Mesenchymal stem cell (in vitro differentiated cells and primary cell): ENCODE measurements at regions not wholly inside any gene's neighbourhood (a gene's known extent, or its start where the extent isn't known, plus 50 kb on each side); places are given as distances from the start of the nearest gene placed in this dataset.

Experiments used
- DNase-seq: peaks from one replicate; pipeline ENCODE4 v3.0.0-alpha.2; 2013
- H2AFZ ChIP-seq: one replicate; pipeline ENCODE4 v1.6.1; 2013; ENCODE audit warnings: low read depth, mild to moderate bottlenecking, control low read depth, inconsistent platforms, low read length, moderate library complexity
- H2AK5ac ChIP-seq: 2 replicates; pipeline ENCODE4 v1.6.1; 2013; ENCODE audit warnings: low read length, moderate library complexity, mild to moderate bottlenecking, inconsistent platforms; ENCODE audit not compliant: severe bottlenecking
- H2BK120ac ChIP-seq: one replicate; pipeline ENCODE4 v1.6.1; 2013; ENCODE audit warnings: low read depth, mild to moderate bottlenecking, inconsistent platforms, low read length, moderate library complexity
- H2BK12ac ChIP-seq, 2 experiments: one replicate each; pipeline ENCODE4 v1.6.1; 2013; ENCODE audit warnings: inconsistent platforms in 2 of 2, low read length in 2 of 2, mild to moderate bottlenecking in 2 of 2, moderate library complexity in 2 of 2, control low read depth in 1 of 2
- H2BK15ac ChIP-seq: one replicate; pipeline ENCODE4 v1.6.1; 2013; ENCODE audit warnings: mild to moderate bottlenecking, low read depth, inconsistent platforms; ENCODE audit not compliant: poor library complexity, severe bottlenecking
- H2BK5ac ChIP-seq: 2 replicates; pipeline ENCODE4 v1.6.1; 2013; ENCODE audit warnings: low read depth, mild to moderate bottlenecking, low read length, control low read depth, inconsistent platforms; ENCODE audit not compliant: poor library complexity, severe bottlenecking
- H3K14ac ChIP-seq, 2 experiments: one replicate each; pipeline ENCODE4 v1.6.1; 2013; ENCODE audit warnings: inconsistent platforms in 2 of 2, low read length in 2 of 2, control low read depth in 1 of 2, mild to moderate bottlenecking in 1 of 2, moderate library complexity in 1 of 2
- H3K18ac ChIP-seq, 2 experiments: one replicate each; pipeline ENCODE4 v1.6.1; 2013; ENCODE audit warnings: inconsistent platforms in 2 of 2, low read length in 2 of 2, control low read depth in 1 of 2, low read depth in 1 of 2, mild to moderate bottlenecking in 1 of 2
- H3K23ac ChIP-seq, 2 experiments: one replicate each; pipeline ENCODE4 v1.6.1; 2013; ENCODE audit warnings: inconsistent platforms in 2 of 2, low read length in 2 of 2, mild to moderate bottlenecking in 2 of 2, moderate library complexity in 2 of 2, control low read depth in 1 of 2
- H3K27ac ChIP-seq: 2 replicates; pipeline ENCODE4 v1.5.1; 2013; ENCODE audit warnings: mild to moderate bottlenecking, moderate library complexity, low read length, control low read depth, inconsistent platforms; ENCODE audit not compliant: poor library complexity, severe bottlenecking
- H3K27me3 ChIP-seq, 2 experiments: 2 replicates each; pipeline versions ENCODE4 v1.6.1 to v1.7.0; 2013; ENCODE audit warnings: low read length in 2 of 2, mild to moderate bottlenecking in 2 of 2, moderate library complexity in 2 of 2, control low read depth in 1 of 2, inconsistent platforms in 1 of 2; ENCODE audit not compliant: control insufficient read depth in 1 of 2, insufficient read depth in 1 of 2
- H3K36me3 ChIP-seq, 2 experiments: 2 replicates each; pipeline versions ENCODE4 v1.6.1 to v1.7.0; 2013; ENCODE audit warnings: low read length in 2 of 2, control low read depth in 1 of 2, inconsistent platforms in 1 of 2, low read depth in 1 of 2, mild to moderate bottlenecking in 1 of 2; ENCODE audit not compliant: insufficient read depth in 2 of 2, control insufficient read depth in 1 of 2
- H3K4ac ChIP-seq, 2 experiments: one replicate each; pipeline ENCODE4 v1.6.1; 2013; ENCODE audit warnings: inconsistent platforms in 2 of 2, low read length in 2 of 2, mild to moderate bottlenecking in 2 of 2, moderate library complexity in 2 of 2, control low read depth in 1 of 2, low read depth in 1 of 2
- H3K4me1 ChIP-seq: 2 replicates; pipeline ENCODE4 v1.6.1; 2013; ENCODE audit warnings: low read depth, low read length, control low read depth; ENCODE audit not compliant: control insufficient read depth, insufficient read depth
- H3K4me2 ChIP-seq: 2 replicates; pipeline ENCODE4 v1.6.1; 2013; ENCODE audit warnings: low read length, mild to moderate bottlenecking, inconsistent platforms; ENCODE audit not compliant: poor library complexity, severe bottlenecking
- H3K4me3 ChIP-seq, 2 experiments: 2 replicates each; pipeline versions ENCODE4 v1.5.1 to v1.7.0; 2013; ENCODE audit warnings: low read length in 2 of 2, mild to moderate bottlenecking in 2 of 2, control low read depth in 1 of 2, low read depth in 1 of 2; ENCODE audit not compliant: insufficient read depth in 1 of 2
- H3K79me1 ChIP-seq: replicated peaks from 2 replicates; pipeline ENCODE4 v1.6.1; 2013; ENCODE audit warnings: mild to moderate bottlenecking, control low read depth, low read length, inconsistent platforms; ENCODE audit not compliant: poor library complexity, severe bottlenecking
- H3K9ac ChIP-seq: 2 replicates; pipeline ENCODE4 v1.7.0; 2013; ENCODE audit warnings: mild to moderate bottlenecking, low read length, moderate library complexity
- H3K9me3 ChIP-seq: 2 replicates; pipeline ENCODE4 v1.7.0; 2013; ENCODE audit warnings: mild to moderate bottlenecking, low read length; ENCODE audit not compliant: control insufficient read depth
- H4K8ac ChIP-seq: one replicate; pipeline ENCODE4 v1.6.1; 2013; ENCODE audit warnings: inconsistent platforms, mild to moderate bottlenecking, low read length, moderate library complexity
- H4K91ac ChIP-seq: one replicate; pipeline ENCODE4 v1.6.1; 2013; ENCODE audit warnings: mild to moderate bottlenecking, low read length, inconsistent platforms
- WGBS: methylation state at CpG from one replicate; pipeline ENCODE4 v1.1.7; 2013; ENCODE audit warnings: mixed read lengths; 5-methylcytosine and 5-hydroxymethylcytosine counted together

GRCh38 chr5:118778941-118779340 lies 209.4 kb downstream of the DTWD2 start:
- Histone ChIP-seq H3K4me1 (peaks cover 7% of the 10 kb centered on the region), H3K4me2 (no peak overlapping the region), H2AK5ac (no peak overlapping the region), H3K36me3 (no peaks in the 10 kb centered on the region), H3K27me3 (no peaks in the 10 kb centered on the region), H2BK5ac (no peak overlapping the region), H4K8ac (no peak overlapping the region), H3K14ac (no peak overlapping the region), H3K4ac (no peak overlapping the region), H2AFZ (no peak overlapping the region), H3K4me3 (no peak overlapping the region), H2BK12ac (no peak overlapping the region), H3K79me1 (no peaks in the 10 kb centered on the region), H3K9me3 (no peaks in the 10 kb centered on the region), H4K91ac (no peak overlapping the region), H3K23ac (no peak overlapping the region), H2BK120ac (no peak overlapping the region), H2BK15ac (no peak overlapping the region), H3K9ac (no peak overlapping the region), H3K27ac (peak overlapping the region; percentile 70), H3K18ac (no peak overlapping the region)
- WGBS: 41% methylated on average over 3 of the region's 4 CpGs
- DNase-seq: peak; percentile 24

GRCh38 chr5:118777189-118777736 lies 211.1 kb downstream of the DTWD2 start:
- Histone ChIP-seq H3K9ac (no peak overlapping the region), H3K9me3 (peaks cover 2% of the 10 kb centered on the region), H3K14ac (no peak overlapping the region), H3K36me3 (no peaks in the 10 kb centered on the region), H3K23ac (no peak overlapping the region), H4K8ac (no peak overlapping the region), H2BK120ac (no peak overlapping the region), H3K79me1 (no peaks in the 10 kb centered on the region), H3K4me3 (no peak overlapping the region), H2AK5ac (no peak overlapping the region), H3K27me3 (no peaks in the 10 kb centered on the region), H2BK5ac (no peak overlapping the region), H3K18ac (no peak overlapping the region), H3K4me1 (peaks cover 7% of the 10 kb centered on the region), H3K4ac (no peak overlapping the region), H2BK15ac (no peak overlapping the region), H3K27ac (peak overlapping the region; percentile 42), H2BK12ac (no peak overlapping the region), H4K91ac (no peak overlapping the region), H2AFZ (no peak overlapping the region), H3K4me2 (no peak overlapping the region)
- DNase-seq: no peak
- 91% methylated on average over 3 of the region's 3 CpGs for WGBS

- H3K4me3 ChIP-seq: no peak overlapping the region
- no peak for DNase-seq
- H3K14ac ChIP-seq: no peak overlapping the region
- H3K27ac ChIP-seq: peak overlapping the region; percentile 13
- H3K4me1 ChIP-seq: peaks cover 7% of the 10 kb centered on the region
- no peak overlapping the region for H2BK120ac ChIP-seq
- no peaks in the 10 kb centered on the region for H3K79me1 ChIP-seq
- H4K8ac ChIP-seq: no peak overlapping the region
- no peak overlapping the region for H3K9ac ChIP-seq
- H3K9me3 ChIP-seq: peaks cover 3% of the 10 kb centered on the region
- no peak overlapping the region for H2AK5ac ChIP-seq
- WGBS: 79% methylated on average over 1 of the region's 1 CpG
- no peak overlapping the region for H2BK5ac ChIP-seq
- no peak overlapping the region for H3K18ac ChIP-seq
- H3K36me3 ChIP-seq: no peaks in the 10 kb centered on the region
- no peak overlapping the region for H3K4ac ChIP-seq
- H2AFZ ChIP-seq: no peak overlapping the region
- H3K4me2 ChIP-seq: no peak overlapping the region
- H3K27me3 ChIP-seq: no peaks in the 10 kb centered on the region
- no peak overlapping the region for H4K91ac ChIP-seq
- no peak overlapping the region for H2BK12ac ChIP-seq
- H3K23ac ChIP-seq: no peak overlapping the region
- no peak overlapping the region for H2BK15ac ChIP-seq
Observed at GRCh38 chr5:118776755-118777154, 211.6 kb downstream of the DTWD2 start.

GRCh38 chr5:118775790-118776499 lies 212.4 kb downstream of the DTWD2 start:
- H3K36me3 ChIP-seq: no peaks in the 10 kb centered on the region
- H3K14ac ChIP-seq: no peak overlapping the region
- no peak overlapping the region for H3K23ac ChIP-seq
- 93% methylated on average over 2 of the region's 2 CpGs for WGBS
- no peak overlapping the region for H3K4ac ChIP-seq
- no peak overlapping the region for H3K18ac ChIP-seq
- DNase-seq: no peak
- H4K91ac ChIP-seq: no peak overlapping the region
- no peak overlapping the region for H2AFZ ChIP-seq
- no peak overlapping the region for H3K4me2 ChIP-seq
- H3K79me1 ChIP-seq: no peaks in the 10 kb centered on the region
- H3K9me3 ChIP-seq: peaks cover 3% of the 10 kb centered on the region
- peak overlapping the region; percentile 65 for H2AK5ac ChIP-seq
- no peak overlapping the region for H2BK12ac ChIP-seq
- no peak overlapping the region for H3K9ac ChIP-seq
- H2BK120ac ChIP-seq: no peak overlapping the region
- H2BK5ac ChIP-seq: no peak overlapping the region
- no peaks in the 10 kb centered on the region for H3K27me3 ChIP-seq
- H4K8ac ChIP-seq: no peak overlapping the region
- no peak overlapping the region for H2BK15ac ChIP-seq
- H3K4me1 ChIP-seq: peaks cover 7% of the 10 kb centered on the region
- H3K27ac ChIP-seq: no peak overlapping the region
- H3K4me3 ChIP-seq: no peak overlapping the region
